H1 (cell line): ENCODE measurements at regions not wholly inside any gene's neighbourhood (a gene's known extent, or its start where the extent isn't known, plus 50 kb on each side); places are given as distances from the start of the nearest gene placed in this dataset.

ENCODE experiments used
- EP300 ChIP-seq, 2 experiments: IDR thresholded peaks; 1 replicate in 1 of 2; 2 replicates in 1 of 2; pipeline ENCODE4 v1.6.1; 2011 to 2012; ENCODE audit warnings: low read depth in 2 of 2, low read length in 2 of 2, mild to moderate bottlenecking in 2 of 2, borderline replicate concordance in 1 of 2, inconsistent platforms in 1 of 2, moderate library complexity in 1 of 2
- TAF1 ChIP-seq: IDR thresholded peaks from 2 replicates; pipeline ENCODE4 v1.6.1; 2011; ENCODE audit warnings: mild to moderate bottlenecking, low read depth, low read length
- TF ChIP-seq, protein P1 (sequence below), 3 experiments: IDR thresholded peaks; 1 replicate in 2 of 3; 2 replicates in 1 of 3; pipeline versions ENCODE4 v1.5.1 to v1.6.1; 2011; ENCODE audit warnings: low read length in 3 of 3, mild to moderate bottlenecking in 3 of 3, inconsistent platforms in 2 of 3, low read depth in 1 of 3, moderate library complexity in 1 of 3; ENCODE audit not compliant: insufficient read depth in 1 of 3; ENCODE audit errors: control extremely low read depth in 1 of 3
- TF ChIP-seq, protein P2 (sequence below): IDR thresholded peaks from 2 replicates; pipeline ENCODE4 v1.6.1; 2012; ENCODE audit warnings: inconsistent platforms

DNA sequence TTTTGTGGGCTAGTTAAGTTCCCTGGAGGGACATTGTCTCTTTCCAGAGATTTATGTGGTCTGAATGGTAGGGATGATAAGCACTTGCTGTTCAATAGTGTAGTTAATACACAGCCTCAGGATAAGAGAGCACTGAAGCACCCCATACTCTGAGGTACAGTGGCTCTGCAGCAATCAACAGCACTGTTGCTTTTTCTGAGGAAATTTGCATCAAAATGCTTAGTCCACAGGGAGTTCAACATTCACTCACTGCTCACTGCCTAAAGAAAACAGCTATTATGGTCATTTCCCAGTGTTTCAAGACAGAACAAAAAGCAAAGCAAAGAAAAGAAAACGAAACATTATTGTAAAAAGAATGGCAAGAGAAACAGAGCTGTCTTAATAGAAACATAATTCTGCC is 441.9 kb downstream of the PLOD2 start:
- TF ChIP-seq TAF1 (no peak), EP300 (IDR thresholded peaks at IDR 0.05; ENCODE audit: borderline replicate concordance in 1 of 2, low read depth in 2 of 2, low read length in 2 of 2) (no peak)
- TF ChIP-seq, protein P1, sequence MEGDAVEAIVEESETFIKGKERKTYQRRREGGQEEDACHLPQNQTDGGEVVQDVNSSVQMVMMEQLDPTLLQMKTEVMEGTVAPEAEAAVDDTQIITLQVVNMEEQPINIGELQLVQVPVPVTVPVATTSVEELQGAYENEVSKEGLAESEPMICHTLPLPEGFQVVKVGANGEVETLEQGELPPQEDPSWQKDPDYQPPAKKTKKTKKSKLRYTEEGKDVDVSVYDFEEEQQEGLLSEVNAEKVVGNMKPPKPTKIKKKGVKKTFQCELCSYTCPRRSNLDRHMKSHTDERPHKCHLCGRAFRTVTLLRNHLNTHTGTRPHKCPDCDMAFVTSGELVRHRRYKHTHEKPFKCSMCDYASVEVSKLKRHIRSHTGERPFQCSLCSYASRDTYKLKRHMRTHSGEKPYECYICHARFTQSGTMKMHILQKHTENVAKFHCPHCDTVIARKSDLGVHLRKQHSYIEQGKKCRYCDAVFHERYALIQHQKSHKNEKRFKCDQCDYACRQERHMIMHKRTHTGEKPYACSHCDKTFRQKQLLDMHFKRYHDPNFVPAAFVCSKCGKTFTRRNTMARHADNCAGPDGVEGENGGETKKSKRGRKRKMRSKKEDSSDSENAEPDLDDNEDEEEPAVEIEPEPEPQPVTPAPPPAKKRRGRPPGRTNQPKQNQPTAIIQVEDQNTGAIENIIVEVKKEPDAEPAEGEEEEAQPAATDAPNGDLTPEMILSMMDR (IDR thresholded peaks at IDR 0.05; ENCODE audit: control extremely low read depth in 1 of 3, insufficient read depth in 1 of 3, low read depth in 1 of 3, low read length in 3 of 3) = no peak
- TF ChIP-seq, protein P2, sequence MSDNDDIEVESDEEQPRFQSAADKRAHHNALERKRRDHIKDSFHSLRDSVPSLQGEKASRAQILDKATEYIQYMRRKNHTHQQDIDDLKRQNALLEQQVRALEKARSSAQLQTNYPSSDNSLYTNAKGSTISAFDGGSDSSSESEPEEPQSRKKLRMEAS = no peak
